HEK293 (cell line): ENCODE measurements at regions not wholly inside any gene's neighbourhood (a gene's known extent, or its start where the extent isn't known, plus 50 kb on each side); places are given as distances from the start of the nearest gene placed in this dataset.

Source experiments
- CTCF ChIA-PET: fragments of 350-600 bp; formaldehyde crosslinking; extraction: SDS; loops from one replicate; lab custom pipeline; 2021; ENCODE audit warnings: antibody characterized with exemption; lab: Yijun Ruan, JAX
- POLR2A ChIA-PET: fragments of 300-600 bp; formaldehyde crosslinking; extraction: SDS; loops from one replicate; lab custom pipeline; 2020; ENCODE audit warnings: antibody characterized with exemption, inconsistent platforms; lab: Yijun Ruan, JAX
- H3K27ac ChIP-seq: fragments of 200-500 bp; sonication (Bioruptor generic); 2 replicates; pipeline ENCODE4 v1.5.1; 2014; ENCODE audit warnings: low read depth, low read length, control low read depth, inconsistent platforms; ENCODE audit errors: extremely low read depth
- H3K36me3 ChIP-seq, 2 experiments: fragments of 200-500 bp in 1 of 2; sonication (Bioruptor generic) in 1 of 2; 1 replicate in 1 of 2; 2 replicates in 1 of 2; pipeline ENCODE4 v1.5.1; 2014 to 2017; ENCODE audit warnings: inconsistent platforms in 2 of 2, low read length in 2 of 2; ENCODE audit not compliant: control insufficient read depth in 2 of 2, insufficient read depth in 1 of 2
- H3K4me1 ChIP-seq: fragments of 200-500 bp; sonication (Bioruptor generic); 2 replicates; pipeline ENCODE4 v1.5.1; 2014; ENCODE audit warnings: mild to moderate bottlenecking, low read length, inconsistent platforms; ENCODE audit not compliant: control insufficient read depth, insufficient read depth
- H3K4me3 ChIP-seq: 2 replicates; pipeline ENCODE4 v1.5.1; 2011; ENCODE audit warnings: low read depth, mild to moderate bottlenecking, control low read depth, low read length, moderate library complexity
- H3K9me3 ChIP-seq: fragments of 200-500 bp; sonication (Bioruptor generic); 2 replicates; pipeline ENCODE4 v1.5.1; 2014; ENCODE audit warnings: low read depth, low read length, inconsistent platforms; ENCODE audit not compliant: control insufficient read depth, insufficient read depth
- IKZF3 ChIP-seq: fragments of 450-650 bp; IDR thresholded peaks from 2 replicates; pipeline ENCODE4 v1.5.0; 2018; ENCODE audit warnings: missing biosample characterization, mild to moderate bottlenecking, missing genetic modification characterization, moderate library complexity
- OVOL3 ChIP-seq: fragments of 450-650 bp; formaldehyde crosslinking; IDR thresholded peaks from 2 replicates; pipeline ENCODE4 v1.5.1; 2016; ENCODE audit warnings: missing biosample characterization, missing genetic modification characterization
- SP2 ChIP-seq: fragments of 450-650 bp; formaldehyde crosslinking; IDR thresholded peaks from 2 replicates; pipeline ENCODE4 v1.5.1; 2016; ENCODE audit warnings: missing biosample characterization, missing genetic modification characterization
- SP7 ChIP-seq: fragments of 450-650 bp; formaldehyde crosslinking; IDR thresholded peaks from 2 replicates; pipeline ENCODE4 v1.5.1; 2016; ENCODE audit warnings: missing biosample characterization, missing genetic modification characterization
- WT1 ChIP-seq: fragments of 450-650 bp; formaldehyde crosslinking; IDR thresholded peaks from 2 replicates; pipeline ENCODE4 v1.5.1; 2016; ENCODE audit warnings: missing biosample characterization, missing genetic modification characterization
- YY1 ChIP-seq: fragments of 450-650 bp; formaldehyde crosslinking; IDR thresholded peaks from 2 replicates; pipeline ENCODE4 v1.5.1; 2018; ENCODE audit warnings: missing biosample characterization, missing genetic modification characterization
- ZBTB48 ChIP-seq: fragments of 450-650 bp; formaldehyde crosslinking; IDR thresholded peaks from 2 replicates; pipeline ENCODE4 v1.5.1; 2016; ENCODE audit warnings: missing biosample characterization, missing genetic modification characterization
- ZEB2 ChIP-seq: fragments of 450-650 bp; formaldehyde crosslinking; IDR thresholded peaks from 2 replicates; pipeline ENCODE4 v1.5.1; 2016; ENCODE audit warnings: missing biosample characterization, missing genetic modification characterization
- ZIC2 ChIP-seq: fragments of 450-650 bp; formaldehyde crosslinking; IDR thresholded peaks from 2 replicates; pipeline ENCODE4 v1.5.1; 2016; ENCODE audit warnings: missing biosample characterization, missing genetic modification characterization
- ZNF10 ChIP-seq: fragments of 450-650 bp; formaldehyde crosslinking; IDR thresholded peaks from 2 replicates; pipeline ENCODE4 v1.5.1; 2017; ENCODE audit warnings: missing biosample characterization, missing genetic modification characterization
- ZNF16 ChIP-seq: fragments of 450-650 bp; formaldehyde crosslinking; IDR thresholded peaks from 2 replicates; pipeline ENCODE4 v1.5.1; 2016; ENCODE audit warnings: low read depth, missing biosample characterization, missing genetic modification characterization
- ZNF239 ChIP-seq: fragments of 450-650 bp; formaldehyde crosslinking; IDR thresholded peaks from 2 replicates; pipeline ENCODE4 v1.5.1; 2016; ENCODE audit warnings: missing biosample characterization, missing genetic modification characterization
- ZNF426 ChIP-seq: fragments of 450-650 bp; formaldehyde crosslinking; IDR thresholded peaks from 2 replicates; pipeline ENCODE4 v1.5.1; 2017; ENCODE audit warnings: missing biosample characterization, missing genetic modification characterization, mild to moderate bottlenecking, inconsistent platforms, moderate library complexity
- ZNF600 ChIP-seq: fragments of 450-650 bp; formaldehyde crosslinking; IDR thresholded peaks from 2 replicates; pipeline ENCODE4 v1.5.1; 2016; ENCODE audit warnings: missing biosample characterization, missing genetic modification characterization
- ZNF629 ChIP-seq: fragments of 450-650 bp; formaldehyde crosslinking; IDR thresholded peaks from 2 replicates; pipeline ENCODE4 v1.5.1; 2017; ENCODE audit warnings: missing biosample characterization, missing genetic modification characterization
- ZNF658 ChIP-seq: fragments of 450-650 bp; formaldehyde crosslinking; IDR thresholded peaks from 2 replicates; pipeline ENCODE4; 2016; ENCODE audit warnings: missing biosample characterization, missing genetic modification characterization
- ZNF660 ChIP-seq: fragments of 450-650 bp; IDR thresholded peaks from 2 replicates; pipeline ENCODE4 v1.5.1; 2018; ENCODE audit warnings: missing biosample characterization, mild to moderate bottlenecking, missing genetic modification characterization
- ZNF664 ChIP-seq: fragments of 450-650 bp; formaldehyde crosslinking; IDR thresholded peaks from 2 replicates; pipeline ENCODE4 v1.5.1; 2016; ENCODE audit warnings: missing biosample characterization, missing genetic modification characterization
- ZNF76 ChIP-seq: fragments of 450-650 bp; formaldehyde crosslinking; IDR thresholded peaks from 2 replicates; pipeline ENCODE4; 2016; ENCODE audit warnings: low read depth, missing biosample characterization, missing genetic modification characterization, borderline replicate concordance
- ZNF791 ChIP-seq: fragments of 450-650 bp; formaldehyde crosslinking; IDR thresholded peaks from 2 replicates; pipeline ENCODE4 v1.5.1; 2016; ENCODE audit warnings: missing biosample characterization, missing genetic modification characterization
- ZNF830 ChIP-seq: fragments of 450-650 bp; IDR thresholded peaks from 2 replicates; pipeline ENCODE4 v1.5.0; 2018; ENCODE audit warnings: missing biosample characterization, missing genetic modification characterization, low read depth, mild to moderate bottlenecking, moderate library complexity
- TF ChIP-seq, protein P1 (sequence below): fragments of 450-650 bp; formaldehyde crosslinking; optimal IDR thresholded peaks from 2 replicates; pipeline ENCODE3; 2016; ENCODE audit warnings: missing biosample characterization, mild to moderate bottlenecking, missing genetic modification characterization
- TF ChIP-seq, protein P2 (sequence below): fragments of 450-650 bp; formaldehyde crosslinking; IDR thresholded peaks from 2 replicates; pipeline ENCODE4 v1.5.1; 2016; ENCODE audit warnings: missing biosample characterization, missing genetic modification characterization
- TF ChIP-seq, protein P3 (sequence below): fragments of 450-650 bp; formaldehyde crosslinking; IDR thresholded peaks from 2 replicates; pipeline ENCODE4 v1.5.1; 2016; ENCODE audit warnings: missing biosample characterization, missing genetic modification characterization
- TF ChIP-seq, protein P4 (sequence below): fragments of 450-650 bp; formaldehyde crosslinking; IDR thresholded peaks from 2 replicates; pipeline ENCODE4 v1.5.1; 2016; ENCODE audit warnings: missing biosample characterization, missing genetic modification characterization

DNA sequence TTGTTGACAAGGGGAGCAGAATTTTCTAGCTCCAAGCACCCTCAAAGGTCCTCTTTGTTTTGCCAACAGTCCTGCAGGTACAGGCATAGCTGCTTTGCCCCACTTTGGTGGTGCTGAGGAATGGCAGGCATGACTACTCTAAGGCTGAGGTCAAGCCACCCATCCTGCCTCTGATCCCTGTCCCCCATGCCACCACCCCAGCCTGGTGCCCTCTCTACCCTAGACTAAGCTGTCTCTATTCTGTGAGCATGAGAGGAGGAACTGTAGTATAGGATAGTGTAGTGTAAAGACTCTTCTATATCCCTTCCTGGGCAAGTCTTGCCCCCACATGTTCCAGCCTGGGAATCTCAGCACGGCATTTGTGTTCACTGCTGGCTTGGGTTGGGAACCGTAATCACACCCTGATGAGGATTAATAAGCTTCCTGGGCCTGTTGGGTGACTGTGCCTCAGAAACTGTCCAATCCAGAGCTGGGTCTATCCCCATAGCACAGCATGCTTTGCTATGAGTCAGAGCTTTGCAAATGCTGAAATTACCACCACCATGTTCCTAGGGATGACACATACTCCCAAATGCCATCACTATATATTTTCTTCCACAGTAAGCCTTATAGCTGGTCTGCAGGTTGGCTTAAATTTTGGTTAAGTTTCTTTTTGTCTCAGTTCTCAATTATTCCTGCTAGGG is 105.7 kb upstream of the PPP2R5A start:
- CTCF ChIA-PET: interaction anchor here (0.7 to 1.2 kb wide), 2 partner anchors 54 to 277 kb away, joined by 3 to 7 read pairs; no protein-coding TSS in a partner anchor
- no peak overlapping the region for H3K27ac ChIP-seq
- no peak overlapping the region for H3K4me3 ChIP-seq
- POLR2A ChIA-PET: no interaction called here
- H3K4me1 ChIP-seq: no peaks in the 10 kb centered on the region
- H3K9me3 ChIP-seq: no peaks in the 10 kb centered on the region
- TF ChIP-seq ZNF10 (peak; percentile 75), OVOL3 (tag by site-specific recombination) (no peak), ZNF629 (tag by site-specific recombination) (no peak), ZNF660 (tag by site-specific recombination) (peak; percentile 40; the same call in 1 of the 2 replicates), ZNF791 (tag by site-specific recombination) (no peak), ZNF658 (tag by site-specific recombination) (no peak), ZNF600 (tag by site-specific recombination) (peak; percentile 40; the same call in 1 of the 2 replicates), ZIC2 (tag by site-specific recombination) (peak; percentile 52), ZNF830 (tag by site-specific recombination) (no peak)
- TF ChIP-seq, protein P1, sequence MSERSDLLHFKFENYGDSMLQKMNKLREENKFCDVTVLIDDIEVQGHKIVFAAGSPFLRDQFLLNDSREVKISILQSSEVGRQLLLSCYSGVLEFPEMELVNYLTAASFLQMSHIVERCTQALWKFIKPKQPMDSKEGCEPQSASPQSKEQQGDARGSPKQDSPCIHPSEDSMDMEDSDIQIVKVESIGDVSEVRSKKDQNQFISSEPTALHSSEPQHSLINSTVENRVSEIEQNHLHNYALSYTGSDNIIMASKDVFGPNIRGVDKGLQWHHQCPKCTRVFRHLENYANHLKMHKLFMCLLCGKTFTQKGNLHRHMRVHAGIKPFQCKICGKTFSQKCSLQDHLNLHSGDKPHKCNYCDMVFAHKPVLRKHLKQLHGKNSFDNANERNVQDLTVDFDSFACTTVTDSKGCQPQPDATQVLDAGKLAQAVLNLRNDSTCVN (tag by site-specific recombination): no peak
- TF ChIP-seq, protein P2, sequence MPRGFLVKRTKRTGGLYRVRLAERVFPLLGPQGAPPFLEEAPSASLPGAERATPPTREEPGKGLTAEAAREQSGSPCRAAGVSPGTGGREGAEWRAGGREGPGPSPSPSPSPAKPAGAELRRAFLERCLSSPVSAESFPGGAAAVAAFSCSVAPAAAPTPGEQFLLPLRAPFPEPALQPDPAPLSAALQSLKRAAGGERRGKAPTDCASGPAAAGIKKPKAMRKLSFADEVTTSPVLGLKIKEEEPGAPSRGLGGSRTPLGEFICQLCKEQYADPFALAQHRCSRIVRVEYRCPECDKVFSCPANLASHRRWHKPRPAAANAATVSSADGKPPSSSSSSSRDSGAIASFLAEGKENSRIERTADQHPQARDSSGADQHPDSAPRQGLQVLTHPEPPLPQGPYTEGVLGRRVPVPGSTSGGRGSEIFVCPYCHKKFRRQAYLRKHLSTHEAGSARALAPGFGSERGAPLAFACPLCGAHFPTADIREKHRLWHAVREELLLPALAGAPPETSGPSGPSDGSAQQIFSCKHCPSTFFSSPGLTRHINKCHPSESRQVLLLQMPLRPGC: 0 out of 2 replicates have a peak, but pooled peaks have one; percentile 31
- H3K36me3 ChIP-seq: no peaks in the 10 kb centered on the region

DNA sequence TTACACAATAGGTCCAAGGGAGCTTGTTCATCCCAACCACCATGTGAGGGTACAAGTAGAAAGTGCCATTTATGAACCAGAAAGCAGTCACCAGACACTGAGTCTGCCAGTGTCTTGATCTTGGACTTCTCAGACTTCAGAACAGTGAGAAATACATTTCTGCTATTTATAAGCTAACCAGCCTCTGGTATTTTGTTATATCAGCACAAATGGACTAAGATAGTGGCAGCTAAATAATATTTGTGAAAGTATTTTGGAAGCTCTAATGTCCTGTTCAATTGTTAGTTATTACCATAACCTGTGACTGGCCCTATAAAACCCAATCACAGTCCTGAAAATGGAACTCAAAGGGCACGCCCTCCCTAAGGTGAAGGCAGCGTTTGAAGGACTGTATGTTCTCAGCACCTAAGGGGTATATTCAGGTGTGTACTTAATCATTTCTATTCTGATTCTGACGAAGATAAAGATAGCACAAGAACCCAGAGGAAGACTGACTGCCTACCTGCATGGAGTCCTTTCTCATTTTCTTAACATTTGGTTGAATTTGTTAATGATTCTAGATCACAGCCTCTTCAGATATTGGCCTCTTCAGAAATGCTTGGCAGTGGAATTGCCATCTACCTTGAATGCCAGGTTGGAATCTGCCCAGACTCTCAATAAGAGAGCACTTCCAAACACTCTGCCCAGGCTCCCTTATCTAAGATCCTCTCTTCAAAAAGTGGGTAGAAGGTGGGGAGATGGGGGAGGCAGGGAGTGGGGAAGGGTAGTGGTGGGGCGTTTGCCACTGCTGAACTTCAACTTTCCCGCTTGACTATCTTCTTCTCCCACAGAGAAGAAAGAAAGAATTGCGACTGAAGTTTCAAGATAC is 104.0 kb upstream of the PPP2R5A start:
- no peak for TF ChIP-seq ZNF664 (tag by site-specific recombination)
- TF ChIP-seq IKZF3: no peak
- TF ChIP-seq SP2: no peak
- TF ChIP-seq, protein P3, sequence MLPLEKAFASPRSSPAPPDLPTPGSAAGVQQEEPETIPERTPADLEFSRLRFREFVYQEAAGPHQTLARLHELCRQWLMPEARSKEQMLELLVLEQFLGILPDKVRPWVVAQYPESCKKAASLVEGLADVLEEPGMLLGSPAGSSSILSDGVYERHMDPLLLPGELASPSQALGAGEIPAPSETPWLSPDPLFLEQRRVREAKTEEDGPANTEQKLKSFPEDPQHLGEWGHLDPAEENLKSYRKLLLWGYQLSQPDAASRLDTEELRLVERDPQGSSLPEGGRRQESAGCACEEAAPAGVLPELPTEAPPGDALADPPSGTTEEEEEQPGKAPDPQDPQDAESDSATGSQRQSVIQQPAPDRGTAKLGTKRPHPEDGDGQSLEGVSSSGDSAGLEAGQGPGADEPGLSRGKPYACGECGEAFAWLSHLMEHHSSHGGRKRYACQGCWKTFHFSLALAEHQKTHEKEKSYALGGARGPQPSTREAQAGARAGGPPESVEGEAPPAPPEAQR (tag by site-specific recombination): no peak
- no peak for TF ChIP-seq YY1 (tag by site-specific recombination)
- Histone ChIP-seq H3K27ac (no peak overlapping the region), H3K9me3 (no peaks in the 10 kb centered on the region), H3K4me3 (no peak overlapping the region), H3K4me1 (no peaks in the 10 kb centered on the region), H3K36me3 (no peaks in the 10 kb centered on the region)
- CTCF ChIA-PET: interaction anchor here (0.6 kb wide), 1 partner anchor 856 kb away, joined by 3 read pairs; no protein-coding TSS in a partner anchor
- POLR2A ChIA-PET: no interaction called here

DNA sequence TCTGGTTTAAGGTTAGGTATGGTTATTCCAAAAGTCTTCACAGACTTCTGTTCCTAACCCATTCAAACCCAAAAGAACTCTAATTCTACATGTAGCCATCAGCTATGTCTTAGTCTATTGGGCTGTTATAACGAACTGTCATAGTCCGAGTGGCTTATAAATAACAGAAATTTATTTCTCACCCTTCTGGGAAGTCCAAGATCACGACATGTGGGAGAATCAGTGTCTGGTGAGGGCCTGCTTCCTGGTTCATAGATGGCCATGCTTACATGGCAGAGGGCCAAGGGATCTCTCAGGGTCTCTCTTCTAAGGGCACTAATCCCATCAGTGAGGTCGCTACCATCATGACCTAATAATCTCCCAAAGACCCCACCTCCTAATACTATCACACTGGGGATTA is 103.0 kb upstream of the PPP2R5A start:
- Histone ChIP-seq H3K36me3 (no peaks in the 10 kb centered on the region), H3K27ac (no peak overlapping the region), H3K4me1 (no peaks in the 10 kb centered on the region), H3K4me3 (no peak overlapping the region), H3K9me3 (no peaks in the 10 kb centered on the region)
- POLR2A ChIA-PET: no interaction called here
- CTCF ChIA-PET: no interaction called here
- TF ChIP-seq, protein P4, sequence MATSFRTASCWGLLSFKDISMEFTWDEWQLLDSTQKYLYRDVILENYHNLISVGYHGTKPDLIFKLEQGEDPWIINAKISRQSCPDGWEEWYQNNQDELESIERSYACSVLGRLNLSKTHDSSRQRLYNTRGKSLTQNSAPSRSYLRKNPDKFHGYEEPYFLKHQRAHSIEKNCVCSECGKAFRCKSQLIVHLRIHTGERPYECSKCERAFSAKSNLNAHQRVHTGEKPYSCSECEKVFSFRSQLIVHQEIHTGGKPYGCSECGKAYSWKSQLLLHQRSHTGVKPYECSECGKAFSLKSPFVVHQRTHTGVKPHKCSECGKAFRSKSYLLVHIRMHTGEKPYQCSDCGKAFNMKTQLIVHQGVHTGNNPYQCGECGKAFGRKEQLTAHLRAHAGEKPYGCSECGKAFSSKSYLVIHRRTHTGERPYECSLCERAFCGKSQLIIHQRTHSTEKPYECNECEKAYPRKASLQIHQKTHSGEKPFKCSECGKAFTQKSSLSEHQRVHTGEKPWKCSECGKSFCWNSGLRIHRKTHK: no peak
- TF ChIP-seq ZEB2 (tag by site-specific recombination) (no peak), ZBTB48 (tag by site-specific recombination) (no peak), WT1 (no peak), ZNF426 (tag by site-specific recombination) (no peak), SP7 (tag by site-specific recombination) (no peak), ZNF16 (tag by site-specific recombination) (no peak), ZNF76 (tag by site-specific recombination) (no peak), ZNF239 (no peak)
